HFFc6 (cell line): ENCODE measurements at regions not wholly inside any gene's neighbourhood (a gene's known extent, or its start where the extent isn't known, plus 50 kb on each side); places are given as distances from the start of the nearest gene placed in this dataset.

ENCODE experiments used
- DNase-seq: peaks from one replicate; pipeline ENCODE4 v3.0.0-alpha.2; 2018
- H3K27ac Mint-ChIP-seq: 2 replicates; pipeline ENCODE4 v1.8.0; 2020; ENCODE audit warnings: mild to moderate bottlenecking, mixed read lengths
- H3K27me3 Mint-ChIP-seq: 2 replicates; pipeline ENCODE4 v1.8.0; 2021; ENCODE audit warnings: mild to moderate bottlenecking, moderate library complexity, mixed read lengths; ENCODE audit not compliant: insufficient read depth
- H3K36me3 Mint-ChIP-seq: 2 replicates; pipeline ENCODE4 v1.8.0; 2021; ENCODE audit warnings: low read depth, mixed read lengths
- H3K4me1 Mint-ChIP-seq: 2 replicates; pipeline ENCODE4 v1.8.0; 2020; ENCODE audit warnings: low read depth, mixed read lengths
- H3K4me3 Mint-ChIP-seq: 2 replicates; pipeline ENCODE4 v1.8.0; 2020; ENCODE audit warnings: mild to moderate bottlenecking, moderate library complexity, mixed read lengths
- H3K9me3 Mint-ChIP-seq: 2 replicates; pipeline ENCODE4 v1.8.0; 2020; ENCODE audit warnings: mild to moderate bottlenecking, mixed read lengths
- TF ChIP-seq, protein P1 (sequence below): fragments of 200-600 bp; sonication (generic); IDR thresholded peaks from 2 replicates; pipeline ENCODE4 v1.5.0; 2021; ENCODE audit warnings: antibody characterized with exemption, mild to moderate bottlenecking

- no peaks in the 10 kb centered on the region for H3K27me3 Mint-ChIP-seq
- H3K4me3 Mint-ChIP-seq: no peak overlapping the region
- TF ChIP-seq, protein P1, sequence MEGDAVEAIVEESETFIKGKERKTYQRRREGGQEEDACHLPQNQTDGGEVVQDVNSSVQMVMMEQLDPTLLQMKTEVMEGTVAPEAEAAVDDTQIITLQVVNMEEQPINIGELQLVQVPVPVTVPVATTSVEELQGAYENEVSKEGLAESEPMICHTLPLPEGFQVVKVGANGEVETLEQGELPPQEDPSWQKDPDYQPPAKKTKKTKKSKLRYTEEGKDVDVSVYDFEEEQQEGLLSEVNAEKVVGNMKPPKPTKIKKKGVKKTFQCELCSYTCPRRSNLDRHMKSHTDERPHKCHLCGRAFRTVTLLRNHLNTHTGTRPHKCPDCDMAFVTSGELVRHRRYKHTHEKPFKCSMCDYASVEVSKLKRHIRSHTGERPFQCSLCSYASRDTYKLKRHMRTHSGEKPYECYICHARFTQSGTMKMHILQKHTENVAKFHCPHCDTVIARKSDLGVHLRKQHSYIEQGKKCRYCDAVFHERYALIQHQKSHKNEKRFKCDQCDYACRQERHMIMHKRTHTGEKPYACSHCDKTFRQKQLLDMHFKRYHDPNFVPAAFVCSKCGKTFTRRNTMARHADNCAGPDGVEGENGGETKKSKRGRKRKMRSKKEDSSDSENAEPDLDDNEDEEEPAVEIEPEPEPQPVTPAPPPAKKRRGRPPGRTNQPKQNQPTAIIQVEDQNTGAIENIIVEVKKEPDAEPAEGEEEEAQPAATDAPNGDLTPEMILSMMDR: no peak
- no peak overlapping the region for H3K27ac Mint-ChIP-seq
- H3K36me3 Mint-ChIP-seq: no peaks in the 10 kb centered on the region
- H3K4me1 Mint-ChIP-seq: no peaks in the 10 kb centered on the region
- DNase-seq: no peak
- H3K9me3 Mint-ChIP-seq: peaks cover 8% of the 10 kb centered on the region
These were observed 1267.6 kb downstream of the SLC16A7 start for GRCh38 chr12:60863421-60863820.

- Mint-ChIP-seq H3K9me3 (peaks cover 13% of the 10 kb centered on the region), H3K4me1 (no peaks in the 10 kb centered on the region), H3K36me3 (no peaks in the 10 kb centered on the region), H3K4me3 (no peak overlapping the region), H3K27me3 (no peaks in the 10 kb centered on the region), H3K27ac (no peak overlapping the region)
- DNase-seq: no peak
- TF ChIP-seq, protein P1: no peak
These were observed 1276.4 kb downstream of the SLC16A7 start for GRCh38 chr12:60872219-60872618.

DNA sequence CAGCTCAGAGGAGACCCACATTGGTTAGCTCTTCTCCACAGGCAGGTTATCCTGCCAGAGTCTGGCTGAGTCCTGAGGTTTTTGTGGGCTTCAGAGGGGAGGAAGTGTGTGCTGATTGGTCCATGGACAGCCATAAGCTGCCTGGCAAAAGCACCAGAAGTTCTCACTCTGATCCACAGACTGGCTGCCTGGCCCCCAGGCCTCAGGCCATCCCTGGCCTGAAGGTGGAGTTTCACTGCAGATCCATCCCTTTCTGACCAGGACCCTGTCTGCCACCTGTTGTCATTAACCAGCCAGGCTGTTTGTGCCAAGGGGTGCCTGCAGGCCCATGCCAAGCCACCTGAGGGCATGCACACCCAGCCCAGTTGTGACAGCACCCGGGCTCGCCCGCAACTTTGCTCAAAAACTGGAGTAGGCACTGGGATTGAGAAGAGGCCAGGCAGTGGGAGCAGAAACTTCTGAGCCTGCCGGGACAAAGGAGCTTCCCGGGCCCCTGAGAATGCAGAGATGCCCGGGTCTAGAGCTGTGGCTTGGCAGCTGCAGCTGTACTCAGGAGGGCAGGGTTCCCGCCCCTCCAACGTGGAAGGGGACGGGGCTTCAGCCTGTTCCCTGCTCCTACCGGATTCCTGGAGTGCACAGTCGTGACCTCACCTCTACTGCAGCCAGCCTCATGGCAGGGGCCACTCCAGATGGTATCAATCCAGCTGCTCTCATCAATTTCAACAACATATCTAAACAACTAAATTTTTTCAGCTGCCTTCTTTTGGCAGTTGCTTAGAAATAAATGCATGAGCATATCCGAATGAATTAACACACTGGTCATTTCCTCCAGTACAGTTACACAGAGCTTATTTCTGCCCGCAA lies 1277.3 kb downstream of the SLC16A7 start:
- TF ChIP-seq, protein P1: no peak
- no peaks in the 10 kb centered on the region for H3K27me3 Mint-ChIP-seq
- no peak overlapping the region for H3K27ac Mint-ChIP-seq
- H3K36me3 Mint-ChIP-seq: no peaks in the 10 kb centered on the region
- no peak for DNase-seq
- peaks cover 13% of the 10 kb centered on the region for H3K9me3 Mint-ChIP-seq
- no peak overlapping the region for H3K4me3 Mint-ChIP-seq
- no peaks in the 10 kb centered on the region for H3K4me1 Mint-ChIP-seq

- Mint-ChIP-seq H3K27ac (no peak overlapping the region), H3K27me3 (no peaks in the 10 kb centered on the region), H3K4me1 (no peaks in the 10 kb centered on the region), H3K9me3 (peaks cover 19% of the 10 kb centered on the region), H3K4me3 (no peak overlapping the region), H3K36me3 (no peaks in the 10 kb centered on the region)
- TF ChIP-seq, protein P1: no peak
- DNase-seq: no peak
These were observed 1278.3 kb downstream of the SLC16A7 start for GRCh38 chr12:60874091-60874490.

- Mint-ChIP-seq H3K4me3 (no peak overlapping the region), H3K4me1 (no peaks in the 10 kb centered on the region), H3K27ac (no peak overlapping the region), H3K9me3 (peaks cover 5% of the 10 kb centered on the region), H3K27me3 (no peaks in the 10 kb centered on the region), H3K36me3 (no peaks in the 10 kb centered on the region)
- TF ChIP-seq, protein P1: no peak
- no peak for DNase-seq
These were observed 1325.1 kb downstream of the SLC16A7 start for GRCh38 chr12:60920841-60921495.
